Right lobe of liver (tissue), 4 donors: ENCODE measurements at regions not wholly inside any gene's neighbourhood (a gene's known extent, or its start where the extent isn't known, plus 50 kb on each side); places are given as distances from the start of the nearest gene placed in this dataset.

ENCODE experiments used
- POLR2A ChIP-seq: fragments of 450-650 bp; IDR thresholded peaks from one replicate; pipeline ENCODE4 v1.6.1; 2017; ENCODE audit warnings: antibody characterized with exemption, mild to moderate bottlenecking
- TF ChIP-seq, protein P1 (sequence below), 4 donors: fragments of 200-600 bp in 3 of 4; fragments of 450-650 bp in 1 of 4; IDR thresholded peaks; one replicate each; pipeline versions ENCODE4 v1.5.1 to v1.8.0; 2016 to 2022; ENCODE audit warnings: antibody characterized with exemption in 4 of 4, mild to moderate bottlenecking in 2 of 4
- donor health status: DM: no; HTN: no; CAD: no.
- donor health status: DM: no; HTN: no; CAD: no.
- donor health status: DM: no; HTN: yes; CAD: no.

- TF ChIP-seq, protein P1, sequence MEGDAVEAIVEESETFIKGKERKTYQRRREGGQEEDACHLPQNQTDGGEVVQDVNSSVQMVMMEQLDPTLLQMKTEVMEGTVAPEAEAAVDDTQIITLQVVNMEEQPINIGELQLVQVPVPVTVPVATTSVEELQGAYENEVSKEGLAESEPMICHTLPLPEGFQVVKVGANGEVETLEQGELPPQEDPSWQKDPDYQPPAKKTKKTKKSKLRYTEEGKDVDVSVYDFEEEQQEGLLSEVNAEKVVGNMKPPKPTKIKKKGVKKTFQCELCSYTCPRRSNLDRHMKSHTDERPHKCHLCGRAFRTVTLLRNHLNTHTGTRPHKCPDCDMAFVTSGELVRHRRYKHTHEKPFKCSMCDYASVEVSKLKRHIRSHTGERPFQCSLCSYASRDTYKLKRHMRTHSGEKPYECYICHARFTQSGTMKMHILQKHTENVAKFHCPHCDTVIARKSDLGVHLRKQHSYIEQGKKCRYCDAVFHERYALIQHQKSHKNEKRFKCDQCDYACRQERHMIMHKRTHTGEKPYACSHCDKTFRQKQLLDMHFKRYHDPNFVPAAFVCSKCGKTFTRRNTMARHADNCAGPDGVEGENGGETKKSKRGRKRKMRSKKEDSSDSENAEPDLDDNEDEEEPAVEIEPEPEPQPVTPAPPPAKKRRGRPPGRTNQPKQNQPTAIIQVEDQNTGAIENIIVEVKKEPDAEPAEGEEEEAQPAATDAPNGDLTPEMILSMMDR (IDR thresholded peaks at IDR 0.05): no peak
- no peak for TF ChIP-seq POLR2A
Observed at GRCh38 chr11:30762188-30762587, 176.0 kb upstream of the MPPED2 start.
